ENCODE measurements at regions not wholly inside any gene's neighbourhood (a gene's known extent, or its start where the extent isn't known, plus 50 kb on each side); places are given as distances from the start of the nearest gene placed in this dataset.

DNA sequence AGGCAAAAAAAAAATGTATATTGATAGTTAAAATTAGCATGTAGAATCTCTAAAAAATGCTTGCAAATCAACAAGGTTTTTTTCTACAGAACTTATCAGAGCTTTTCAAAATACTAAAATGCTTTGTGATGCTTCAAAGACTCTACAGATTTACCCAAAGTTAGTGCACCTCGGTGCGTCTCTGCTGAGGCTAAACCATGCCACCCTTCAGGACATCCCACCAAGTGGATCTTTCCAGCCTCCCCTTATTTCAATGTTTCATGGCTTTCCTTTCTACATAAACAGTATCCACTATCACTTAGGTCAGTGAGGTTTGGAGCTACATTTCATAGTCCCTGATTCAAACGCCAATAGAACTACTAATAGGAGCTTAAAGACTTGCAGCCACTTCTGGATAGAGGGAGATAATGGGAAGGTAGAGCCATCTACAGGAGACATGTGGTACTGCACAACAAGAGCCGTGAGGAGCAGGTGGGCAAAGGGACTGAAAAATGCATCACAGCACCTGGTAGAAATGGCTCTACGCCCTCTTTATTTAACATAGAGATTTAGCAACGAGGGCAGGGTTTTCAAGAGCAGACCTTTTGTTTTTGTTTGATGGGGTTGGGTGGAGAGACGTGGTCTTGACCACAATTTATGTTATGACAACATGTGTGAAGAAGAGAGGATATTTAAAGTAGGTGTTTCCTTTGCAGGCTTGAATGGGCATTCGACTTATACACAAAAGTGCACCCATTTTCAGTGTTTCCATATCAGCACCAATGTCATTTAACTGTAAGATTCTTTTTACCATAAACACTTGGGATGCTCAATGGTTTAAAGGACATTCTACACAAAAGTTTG, 56.1 kb upstream of the SLC35G4 start:
- DNase-seq: peak; percentile 24

DNA sequence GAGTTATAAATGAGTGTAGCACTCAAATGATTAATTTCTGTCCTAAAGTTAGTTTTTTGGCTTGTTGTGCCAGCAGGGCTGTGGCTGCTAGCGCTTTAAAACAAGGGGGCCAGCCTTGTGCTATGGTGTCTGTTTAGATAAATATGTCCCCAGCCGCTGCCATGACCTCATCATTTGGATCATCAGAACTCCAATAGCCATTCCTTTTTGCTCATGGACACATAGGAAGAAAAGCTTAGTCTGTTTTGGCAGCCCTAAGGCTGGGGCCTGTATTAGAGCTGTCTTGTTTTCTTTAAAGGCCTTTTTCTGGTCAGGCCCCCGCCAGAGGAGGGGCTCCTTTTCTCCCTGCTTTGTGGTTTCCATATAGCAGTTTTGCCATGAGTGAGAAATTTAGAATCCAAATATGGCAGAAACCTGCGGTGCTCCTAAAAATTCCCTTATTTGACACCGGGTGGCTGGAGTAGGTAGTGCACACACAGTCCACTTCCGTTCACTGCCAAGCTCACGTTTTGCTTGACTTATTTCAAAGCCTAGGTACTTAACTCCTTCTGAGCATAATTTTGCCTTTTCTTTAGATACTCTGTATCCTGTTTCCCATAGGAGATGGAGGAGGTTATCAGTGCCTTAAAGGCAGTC, 60.4 kb upstream of the SLC35G4 start:
- no peak for DNase-seq

DNA sequence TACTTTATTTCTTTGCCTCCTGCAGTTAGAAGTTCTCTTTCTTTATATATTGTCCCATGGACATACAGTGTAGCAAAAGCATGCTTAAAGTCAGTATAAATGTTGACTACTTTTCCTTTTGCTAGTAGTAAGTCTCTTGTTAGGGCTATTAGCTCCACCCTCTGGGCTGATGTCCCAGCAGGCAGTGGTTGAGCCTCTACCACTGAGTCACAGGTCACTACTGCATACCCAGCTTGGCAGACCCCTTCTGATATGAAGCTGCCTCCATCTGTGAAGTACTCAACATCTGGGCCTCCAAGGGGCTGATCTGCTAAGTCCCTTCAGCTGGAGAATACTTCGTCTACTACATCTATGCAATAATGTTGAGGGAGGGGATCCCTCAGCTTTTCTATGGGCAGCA, 61.0 kb upstream of the SLC35G4 start:
- no peak for DNase-seq

DNA sequence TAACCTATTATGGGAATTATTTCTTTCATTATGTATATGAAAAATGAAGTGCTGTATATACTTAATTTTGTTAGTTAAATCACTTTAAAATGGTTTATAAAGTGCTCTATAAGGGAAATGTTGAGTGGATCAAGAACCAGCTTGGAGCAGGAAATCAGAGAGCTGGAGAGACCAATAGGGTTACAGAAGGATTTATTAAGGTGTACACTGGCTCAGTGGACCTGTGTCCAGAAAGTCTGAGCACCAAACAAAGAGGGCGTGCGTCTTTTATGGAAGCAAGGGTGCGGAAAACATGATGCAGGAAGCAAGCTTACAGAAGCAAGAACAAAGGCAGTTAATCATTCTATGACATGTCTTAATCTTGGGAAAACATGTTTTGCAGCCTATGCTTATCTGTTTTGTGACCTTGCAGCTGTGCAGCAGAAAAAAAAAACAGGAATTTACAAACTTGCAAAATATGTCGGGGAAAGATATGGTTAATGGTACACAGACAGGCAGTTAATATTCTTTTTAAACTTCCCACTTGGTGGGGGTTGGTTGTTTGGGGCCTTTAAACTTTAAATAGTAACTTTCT, 65.2 kb upstream of the SLC35G4 start:
- DNase-seq: no peak

DNA sequence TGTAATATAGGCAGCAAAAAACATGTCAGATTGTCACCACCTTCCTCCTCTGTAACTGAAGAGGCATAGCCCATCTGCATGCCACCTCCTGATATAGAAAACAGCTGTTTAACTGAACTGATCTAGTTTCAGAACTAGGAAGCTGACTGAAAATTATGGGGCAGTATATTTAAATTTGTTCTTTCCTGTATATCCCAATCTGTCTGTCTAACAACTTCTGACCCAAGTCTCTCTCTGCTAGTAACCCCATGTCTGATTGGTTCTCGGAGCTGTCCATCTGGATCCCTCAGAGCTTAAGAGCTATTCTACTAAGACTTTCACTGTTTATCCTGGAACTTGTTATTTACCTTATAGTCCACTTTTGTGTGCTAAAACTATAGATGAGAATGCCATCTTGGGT, 68.2 kb upstream of the SLC35G4 start:
- no peak for DNase-seq

DNA sequence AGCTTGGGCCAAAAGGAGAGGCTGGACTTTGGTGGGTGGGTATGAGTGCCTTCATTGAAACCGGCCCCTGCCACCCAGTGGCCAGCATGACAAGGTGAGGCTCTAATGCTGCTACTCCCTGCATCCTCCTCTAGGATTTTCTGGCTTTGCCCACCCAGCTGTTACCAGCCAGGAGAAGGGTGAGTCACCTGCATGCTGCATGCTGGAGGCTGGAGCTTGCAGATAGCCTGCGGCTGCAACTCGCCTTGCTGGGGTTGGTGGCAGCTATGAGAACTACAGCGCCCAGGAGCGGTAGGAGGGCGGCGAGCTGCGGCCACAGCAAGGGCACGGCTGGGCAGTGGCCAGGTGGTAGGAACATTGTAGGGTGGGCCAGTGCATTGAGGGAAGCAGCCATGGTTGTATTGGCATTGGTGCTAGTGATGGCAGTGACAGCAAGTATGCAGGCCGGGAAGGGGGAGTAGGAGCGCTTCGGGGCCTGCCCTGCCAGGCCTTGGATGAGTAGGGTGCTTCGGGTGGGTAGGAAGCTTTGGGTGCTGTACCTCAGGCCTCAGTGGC, 75.4 kb upstream of the SLC35G4 start:
- DNase-seq: no peak

DNA sequence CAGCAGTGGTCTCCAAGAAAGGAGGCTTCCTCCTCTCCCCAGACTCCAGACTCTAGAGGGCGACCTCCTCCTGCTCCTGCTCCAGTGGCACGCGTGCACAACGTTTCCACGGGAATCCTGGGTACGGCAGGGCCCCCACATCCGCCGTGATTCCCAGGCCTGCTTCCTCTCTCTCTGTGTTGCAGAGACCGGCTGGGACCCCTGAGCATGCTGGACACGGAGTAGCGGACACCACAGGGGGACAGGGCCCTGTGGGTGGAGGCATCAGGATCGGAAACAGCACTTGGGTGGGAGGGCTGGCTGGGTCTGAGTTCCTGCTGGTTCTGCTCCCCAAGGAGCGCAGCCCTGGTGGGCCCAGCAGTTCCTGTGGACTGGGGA, 75.9 kb upstream of the SLC35G4 start:
- DNase-seq: no peak

DNA sequence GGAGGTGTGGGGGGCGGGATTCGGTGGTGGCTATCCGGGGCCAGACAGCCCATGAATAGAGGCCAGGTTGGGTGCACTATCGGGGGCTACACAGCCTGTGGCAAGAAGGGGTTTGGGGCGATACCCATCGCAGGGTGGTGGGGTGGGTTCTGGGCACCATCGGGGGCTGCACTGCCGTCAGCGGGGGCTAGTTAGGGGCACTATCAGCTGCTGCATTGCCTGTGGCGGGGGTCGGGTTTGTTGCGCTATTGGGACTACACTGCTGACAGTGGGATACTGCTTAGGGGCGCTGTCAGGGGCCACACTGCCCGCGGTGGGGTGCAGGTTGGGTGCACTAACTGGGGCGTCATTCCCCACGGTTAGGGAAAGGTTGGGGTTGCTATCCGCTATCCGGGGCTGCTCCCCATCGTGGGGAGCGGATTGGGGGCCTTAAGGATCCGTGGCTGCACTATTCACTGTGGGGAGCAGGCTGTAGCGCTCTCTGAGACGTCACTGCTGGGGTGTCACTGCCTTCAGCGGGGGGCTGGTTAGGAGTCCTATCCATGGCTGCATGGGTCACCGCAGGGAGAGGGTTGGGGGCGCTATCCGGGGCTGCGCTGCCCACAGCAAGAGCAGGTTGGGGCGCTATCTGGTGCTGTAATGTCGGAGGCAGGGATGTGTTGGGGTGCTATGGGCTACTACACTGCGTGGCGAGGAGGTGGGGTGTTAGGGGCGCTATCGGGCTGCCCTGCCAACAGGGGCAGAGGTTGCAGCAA, 76.5 kb upstream of the SLC35G4 start:
- no peak for DNase-seq

DNA sequence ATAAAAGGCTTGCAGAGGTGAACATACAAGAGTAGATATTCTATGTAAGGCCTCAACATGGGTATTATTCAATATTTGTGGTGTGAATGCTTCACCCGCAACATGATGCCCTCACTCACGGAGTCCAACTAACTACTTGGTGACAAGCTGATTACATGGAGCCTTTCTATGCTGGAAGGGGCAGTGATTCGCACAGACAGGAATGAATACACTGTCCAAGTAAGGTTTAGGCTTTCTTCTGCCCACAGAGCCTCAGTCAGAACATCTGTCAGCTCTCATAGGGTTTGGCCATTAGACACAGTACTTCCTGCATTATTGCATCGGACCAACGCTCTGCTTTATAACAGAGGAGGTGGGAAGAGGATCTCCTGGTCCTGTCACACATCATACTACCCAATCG, 80.3 kb upstream of the SLC35G4 start:
- no peak for DNase-seq

DNA sequence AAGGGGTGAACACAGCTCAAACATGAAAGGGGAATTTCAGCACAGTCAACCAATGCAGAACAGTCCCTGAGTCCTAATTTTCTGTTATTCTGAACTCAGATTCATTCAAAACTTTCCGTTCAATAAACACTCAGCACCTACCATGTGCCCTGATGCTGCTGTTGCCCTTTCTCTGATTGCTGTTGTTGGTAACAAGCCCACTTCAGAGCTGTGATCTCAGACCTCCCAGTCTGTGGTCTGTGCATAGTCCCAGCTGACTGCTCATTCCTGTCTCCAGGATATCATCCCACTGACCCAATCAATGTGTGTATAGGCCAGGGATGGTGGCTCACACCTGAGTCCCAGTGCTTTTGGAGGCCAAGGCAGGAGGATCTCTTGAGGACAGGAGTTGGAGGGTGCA, 82.7 kb upstream of the SLC35G4 start:
- DNase-seq: no peak

DNA sequence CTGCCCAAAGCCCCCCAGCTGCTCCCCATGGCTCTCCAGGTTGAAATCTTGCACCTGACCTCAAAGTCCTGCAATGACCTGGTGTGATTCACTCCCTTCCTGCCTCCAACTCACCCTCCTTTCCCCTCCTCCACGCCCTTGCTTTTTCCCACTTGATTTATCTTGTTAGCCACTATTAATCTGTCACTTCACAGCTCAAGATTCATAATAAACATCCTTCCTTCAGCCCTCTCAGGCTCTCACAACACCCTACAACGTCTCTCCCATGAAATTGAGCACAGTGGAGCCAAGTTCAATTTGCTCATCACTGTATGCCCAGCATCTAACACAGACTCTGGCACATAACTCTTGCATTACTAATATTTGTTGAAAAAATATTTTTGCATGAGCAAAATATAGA, 85.6 kb upstream of the SLC35G4 start:
- no peak for DNase-seq

DNA sequence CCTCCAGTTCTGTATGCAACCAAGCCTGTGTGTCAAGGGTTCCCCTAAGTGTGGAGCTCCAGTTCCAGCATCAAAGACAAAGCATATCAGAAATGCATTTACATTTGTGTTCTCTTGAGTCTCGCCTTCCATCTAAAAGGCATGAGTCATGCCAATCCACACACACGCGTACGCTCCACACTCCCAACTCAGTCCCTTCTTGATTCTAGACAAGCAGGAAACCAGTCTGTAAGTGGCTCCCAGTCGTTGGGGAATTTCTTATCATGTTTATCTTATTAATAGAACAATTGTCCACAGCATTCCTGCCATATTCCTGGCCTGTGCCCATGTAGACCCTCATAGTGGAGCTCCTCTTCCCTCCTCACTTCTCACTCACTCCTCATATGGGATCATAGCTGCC, 86.4 kb upstream of the SLC35G4 start:
- no peak for DNase-seq

DNA sequence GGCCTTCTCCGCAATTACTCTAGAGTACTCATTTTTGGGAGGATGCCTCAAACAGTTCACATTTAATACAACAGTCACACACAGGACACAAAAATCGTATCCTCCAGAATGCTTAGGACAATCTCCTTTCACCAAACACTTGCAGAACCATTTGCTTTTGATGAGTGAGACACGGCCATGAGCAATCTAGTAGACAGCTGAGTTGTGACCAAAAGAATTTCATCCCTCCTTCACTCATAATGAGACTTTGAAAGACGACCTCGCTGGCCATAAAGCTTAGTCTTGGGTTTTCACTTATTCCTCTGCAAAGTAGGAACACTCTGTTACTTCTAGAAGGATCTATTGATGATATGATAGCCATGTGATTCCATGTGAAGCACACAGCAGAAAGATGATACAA, 87.5 kb upstream of the SLC35G4 start:
- DNase-seq: no peak

DNA sequence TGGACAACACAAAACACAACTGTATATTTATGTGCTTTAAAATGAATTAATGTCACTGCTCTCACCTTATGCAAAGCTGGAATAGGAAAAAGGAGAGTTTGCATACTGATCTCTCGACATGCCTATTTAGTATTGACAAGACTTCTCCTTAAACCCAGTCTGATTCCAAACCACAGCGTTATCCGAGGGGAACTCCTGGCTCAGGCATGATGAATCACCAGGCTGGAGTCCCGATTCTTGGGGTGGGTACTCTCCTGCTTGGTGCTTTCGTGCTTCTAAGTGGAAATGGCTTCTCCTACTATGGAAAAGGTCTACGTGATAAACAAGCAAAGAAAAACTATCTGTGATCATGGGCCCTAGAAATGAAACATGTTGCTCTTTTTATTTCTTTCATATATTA, 88.9 kb upstream of the SLC35G4 start:
- DNase-seq: no peak

DNA sequence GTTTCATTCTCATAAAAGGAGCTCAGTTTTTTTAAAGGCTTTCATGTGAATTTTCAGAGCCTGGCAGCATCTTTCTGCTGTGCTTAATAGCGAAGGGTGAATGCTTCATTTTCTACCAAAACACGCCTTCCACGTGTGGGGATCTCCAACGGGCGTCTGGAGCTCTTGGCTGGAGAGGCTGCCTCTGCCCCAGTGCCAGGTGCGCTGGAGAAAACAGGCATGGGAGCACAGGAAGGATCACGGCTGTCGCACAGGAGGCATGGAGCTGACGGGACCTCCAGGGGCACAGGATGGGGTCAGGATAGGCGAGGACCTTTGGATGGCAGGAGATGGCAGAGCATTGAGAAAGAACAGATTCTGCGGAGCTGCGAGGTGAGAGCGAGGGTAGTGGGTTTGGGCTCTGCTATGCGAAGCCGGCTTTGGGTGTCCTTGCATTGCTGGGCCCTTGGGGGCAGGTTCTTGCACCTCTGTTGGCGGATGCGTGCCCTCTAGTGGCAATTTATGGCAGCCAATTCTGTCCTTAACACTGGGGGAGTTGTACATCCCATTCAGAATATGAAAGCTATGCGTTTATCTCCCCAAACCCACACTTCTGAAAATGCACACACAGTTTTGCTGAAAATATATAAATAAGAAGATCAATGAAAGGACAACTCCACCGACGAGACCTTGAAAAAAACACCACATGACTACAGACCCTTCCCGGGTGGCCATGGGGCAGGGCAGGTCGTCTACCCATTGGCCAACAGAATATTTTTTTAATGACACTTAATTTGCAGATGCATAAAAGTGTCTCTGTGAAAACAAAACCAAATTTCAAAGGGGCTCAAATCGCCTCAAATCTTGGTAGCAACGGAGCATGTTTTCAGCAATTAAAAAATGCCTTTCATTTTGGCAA, 90.4 kb upstream of the SLC35G4 start:
- DNase-seq: peak; percentile 19

DNA sequence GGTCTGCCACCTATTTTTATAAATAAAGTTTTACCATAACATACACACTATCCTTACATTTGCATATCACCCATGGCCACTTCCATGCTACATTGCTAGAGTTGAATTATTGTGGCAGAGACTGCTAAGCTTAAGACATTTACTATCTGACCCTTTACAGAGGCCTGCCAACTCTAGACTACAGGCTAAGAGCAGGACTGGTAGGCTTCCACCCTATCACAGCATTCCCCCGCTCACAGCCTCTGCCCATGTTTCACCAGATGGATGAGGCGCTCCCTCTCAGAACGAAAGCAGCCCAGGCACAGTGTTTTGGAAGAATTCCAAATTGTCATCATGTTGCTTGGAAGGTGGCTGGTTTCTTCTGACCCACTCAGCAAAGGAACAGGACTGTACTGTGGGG, 91.7 kb upstream of the SLC35G4 start:
- DNase-seq: no peak

DNA sequence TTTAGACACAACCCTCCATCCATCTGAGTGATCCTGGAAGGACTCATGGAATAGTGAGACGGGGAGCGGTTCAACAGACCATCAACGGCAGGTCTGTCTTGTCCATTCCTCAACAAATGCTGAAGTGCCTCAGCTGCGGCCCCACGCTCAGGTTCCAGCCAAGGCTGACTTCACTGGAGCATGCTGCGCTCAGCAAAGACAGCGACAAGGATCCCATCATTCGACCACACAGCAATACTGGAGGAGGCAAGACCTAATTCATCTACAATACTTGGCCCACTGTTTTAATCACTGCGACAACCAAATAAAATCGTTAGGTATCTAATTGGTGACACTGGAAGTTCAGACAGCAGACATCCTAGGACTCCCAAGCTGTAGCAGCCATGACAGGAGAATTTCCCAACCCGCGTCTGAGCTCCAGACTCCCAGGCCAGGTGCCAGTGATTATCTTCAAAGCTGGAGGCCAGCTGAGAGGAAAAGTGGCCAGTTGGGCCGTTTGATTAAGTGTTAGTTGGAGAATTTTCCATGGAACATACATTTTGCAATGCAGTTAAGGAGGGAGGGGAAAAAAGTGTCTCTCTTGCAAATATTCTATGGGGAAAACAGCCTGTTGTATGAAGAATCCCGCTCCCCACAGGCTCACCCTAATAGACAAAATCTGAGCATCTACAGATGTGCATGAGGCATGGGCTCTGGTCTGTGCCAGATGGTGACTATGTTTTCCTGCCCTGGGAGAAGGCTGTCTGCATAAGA, 92.5 kb upstream of the SLC35G4 start:
- DNase-seq: no peak

DNA sequence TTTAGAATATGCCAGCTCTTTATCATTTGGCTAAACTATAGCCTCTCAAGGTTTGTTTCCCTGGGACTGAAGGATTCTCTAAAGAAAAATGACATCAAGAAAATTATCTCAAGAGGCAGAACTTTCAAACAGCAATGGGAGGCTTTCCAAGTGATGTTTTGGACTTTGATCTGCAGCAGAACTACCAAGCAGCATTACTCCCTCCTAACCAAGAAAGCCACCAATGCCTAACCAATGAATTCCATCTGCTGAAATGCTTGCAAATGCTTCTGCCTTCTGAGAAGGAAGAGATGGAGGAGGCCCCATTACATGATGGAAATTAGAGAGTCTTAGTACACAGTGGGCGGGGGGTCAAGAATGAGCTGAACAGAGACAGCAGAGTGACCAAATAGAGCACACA, 95.1 kb upstream of the SLC35G4 start:
- no peak for DNase-seq

DNA sequence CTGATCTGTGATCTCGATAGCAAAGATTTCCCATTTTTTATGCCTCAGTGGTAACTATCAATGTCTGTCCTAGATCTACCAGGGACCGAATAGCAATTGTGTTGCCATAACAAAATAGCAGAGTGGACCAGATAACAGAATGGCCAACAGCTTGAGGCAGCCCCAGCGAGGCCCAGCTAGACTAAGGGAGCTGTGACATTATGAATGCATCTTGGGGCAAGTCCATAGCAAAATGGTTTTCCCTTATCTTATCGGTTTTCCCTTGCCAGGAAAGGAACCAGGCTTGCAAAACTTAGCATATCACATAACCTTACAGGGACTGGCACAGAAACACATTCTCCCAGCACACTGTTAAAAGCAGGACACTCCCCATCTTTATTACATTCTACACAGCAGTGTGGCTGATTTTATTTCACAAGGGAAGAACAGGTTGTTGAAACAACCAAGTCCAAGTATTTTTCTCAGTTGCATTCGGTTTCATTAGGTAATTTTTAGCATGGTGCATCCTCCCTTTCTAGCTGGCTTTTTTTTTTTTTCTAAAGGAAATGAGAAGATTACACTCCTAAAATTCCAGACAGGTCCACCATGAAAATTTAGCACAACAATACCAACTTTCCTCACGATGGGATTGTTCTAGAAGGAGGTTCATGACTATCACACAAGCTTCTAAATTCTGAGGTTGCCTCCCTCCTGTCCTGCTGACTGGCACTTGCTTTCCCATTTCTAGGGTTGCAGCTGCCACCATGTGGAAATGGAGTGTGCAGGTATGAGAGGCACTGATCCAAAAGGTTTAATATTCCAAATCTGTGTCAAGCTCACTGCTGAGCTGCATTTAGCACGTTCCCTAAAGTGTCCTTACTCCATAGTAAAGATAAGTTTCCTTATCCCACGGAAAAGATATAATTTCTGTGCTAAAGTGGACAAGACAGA, 97.0 kb upstream of the SLC35G4 start:
- no peak for DNase-seq

DNA sequence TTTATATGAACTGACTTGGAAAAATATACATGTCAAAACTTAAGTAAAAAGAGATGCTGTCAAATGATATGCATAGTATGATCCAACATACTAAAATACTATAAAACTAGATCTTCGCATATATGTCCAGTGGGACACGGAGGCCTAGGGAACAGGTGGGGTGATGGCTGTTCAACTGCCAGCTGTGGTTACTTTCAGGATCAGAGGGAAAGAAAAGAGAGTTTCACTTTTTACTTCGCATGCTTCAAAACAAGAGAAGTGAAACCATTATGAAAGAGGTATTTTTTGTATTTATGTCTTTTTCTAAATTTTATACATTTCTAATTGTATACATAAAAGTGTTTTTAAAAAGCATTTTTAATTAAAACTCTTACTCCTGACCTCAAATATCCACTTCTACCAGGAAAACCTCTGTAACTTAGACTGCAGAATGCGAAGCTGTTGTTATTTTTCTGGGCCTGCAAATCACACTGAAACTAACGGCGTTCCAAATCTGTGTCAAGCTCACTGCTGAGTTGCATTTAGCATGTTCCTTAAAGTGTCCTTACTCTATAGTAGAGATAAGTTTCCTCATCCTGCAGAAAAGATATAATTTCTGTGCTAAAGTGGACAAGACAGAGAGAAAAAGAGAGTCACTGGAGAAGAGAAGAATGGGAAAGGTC, 97.8 kb upstream of the SLC35G4 start:
- DNase-seq: no peak
